Adrenal gland (tissue), 9 donors: ENCODE measurements at regions not wholly inside any gene's neighbourhood (a gene's known extent, or its start where the extent isn't known, plus 50 kb on each side); places are given as distances from the start of the nearest gene placed in this dataset.

Experiments used
- DNase-seq, 7 donors: peaks; one replicate each; pipeline ENCODE4 v3.0.0-alpha.2; 2019 to 2020
- H3K27ac ChIP-seq, 5 donors: fragments of 200-600 bp; sonication (generic) in 4 of 5; 1 replicate in 3 of 5; 2 replicates in 2 of 5; pipeline versions ENCODE4 v1.5.1 to v1.8.0; 2016 to 2020; ENCODE audit warnings: mild to moderate bottlenecking in 1 of 5
- H3K27me3 ChIP-seq: fragments of 200-600 bp; 2 replicates; pipeline ENCODE4 v1.8.0; 2021
- H3K36me3 ChIP-seq, 2 donors: fragments of 200-600 bp; replicated peaks in 1 of 2; 1 replicate in 1 of 2; 2 replicates in 1 of 2; pipeline versions ENCODE4 v1.5.1 to v1.8.0; 2018 to 2022
- H3K4me1 ChIP-seq, 2 donors: fragments of 200-600 bp; replicated peaks in 1 of 2; 1 replicate in 1 of 2; 2 replicates in 1 of 2; pipeline versions ENCODE4 v1.5.1 to v1.8.0; 2018 to 2021
- H3K4me3 ChIP-seq, 4 donors: fragments of 200-600 bp; sonication (generic) in 3 of 4; one replicate each; pipeline ENCODE4 v1.5.1; 2016 to 2018
- H3K9me3 ChIP-seq, 3 donors: fragments of 200-600 bp; sonication (generic) in 1 of 3; replicated peaks in 1 of 3; 1 replicate in 2 of 3; 2 replicates in 1 of 3; pipeline versions ENCODE4 v1.5.1 to v1.8.0; 2016 to 2021
- CTCF ChIP-seq, 6 experiments: fragments of 450-650 bp in 4 of 6; fragments of 200-600 bp in 2 of 6; sonication (generic) in 1 of 6; IDR thresholded peaks; 1 replicate in 5 of 6; 2 replicates in 1 of 6; pipeline versions ENCODE4 v1.5.1 to v1.8.0; 2016 to 2021; ENCODE audit warnings: antibody characterized with exemption in 6 of 6, mild to moderate bottlenecking in 2 of 6, moderate library complexity in 1 of 6
- POLR2A ChIP-seq, 2 donors: fragments of 450-650 bp; IDR thresholded peaks; one replicate each; pipeline ENCODE4 v1.6.1; 2017; ENCODE audit warnings: antibody characterized with exemption in 2 of 2, mild to moderate bottlenecking in 2 of 2, moderate library complexity in 1 of 2
- WGBS, 4 donors: extraction: QIAGEN DNeasy Blood & Tissue Kit in 2 of 4; methylation state at CpG; one replicate each; pipeline versions ENCODE4 v1.1.5 to v1.1.7; 2013 to 2017; 5-methylcytosine and 5-hydroxymethylcytosine counted together
- intact Hi-C, 2 donors: fragments of 100-400 bp; cut with DNase I; formaldehyde crosslinking; loops; one replicate each; pipeline versions ENCODE4 v1.14.1 to v1.15.0; 2022 to 2023
- donor health status: healthy with polysubstance abuse.
- donor health status: Bipolar disorder and iron deficiency.
- donor health status: DM: yes; HTN: yes; CAD: no.
- donor health status: DM: no; HTN: no; CAD: no.
- donor health status: DM: no; HTN: no; CAD: no.

- TF ChIP-seq CTCF (IDR thresholded peaks at IDR 0.05): no peak
- TF ChIP-seq POLR2A (IDR thresholded peaks at IDR 0.05): no peak
- no peaks in the 10 kb centered on the region for H3K9me3 ChIP-seq
- intact Hi-C loops: no loop called here
- DNase-seq: no peak
- no peaks in the 10 kb centered on the region for H3K36me3 ChIP-seq
- 93 to 97% (median 95%) methylated on average over 3 of the region's 3 CpGs for WGBS, 4 donors
- no peak overlapping the region for H3K4me3 ChIP-seq
- H3K27ac ChIP-seq: no peak overlapping the region
- no peaks in the 10 kb centered on the region for H3K4me1 ChIP-seq
- H3K27me3 ChIP-seq: no peaks in the 10 kb centered on the region
These were observed 57.8 kb upstream of the SPRED2 start for GRCh38 chr2:65490222-65490621.

GRCh38 chr2:65489269-65489668 is 56.9 kb upstream of the SPRED2 start:
- H3K4me1 ChIP-seq: no peaks in the 10 kb centered on the region
- intact Hi-C loops: no loop called here
- WGBS, 4 donors: 67 to 77% (median 72%) methylated on average over 4 to 5 of the region's 5 CpGs
- TF ChIP-seq POLR2A (IDR thresholded peaks at IDR 0.05) (no peak), CTCF (IDR thresholded peaks at IDR 0.05) (no peak)
- H3K27ac ChIP-seq: no peak overlapping the region
- DNase-seq: no peak
- H3K36me3 ChIP-seq: no peaks in the 10 kb centered on the region
- H3K9me3 ChIP-seq: no peaks in the 10 kb centered on the region
- no peak overlapping the region for H3K4me3 ChIP-seq
- H3K27me3 ChIP-seq: no peaks in the 10 kb centered on the region

DNA sequence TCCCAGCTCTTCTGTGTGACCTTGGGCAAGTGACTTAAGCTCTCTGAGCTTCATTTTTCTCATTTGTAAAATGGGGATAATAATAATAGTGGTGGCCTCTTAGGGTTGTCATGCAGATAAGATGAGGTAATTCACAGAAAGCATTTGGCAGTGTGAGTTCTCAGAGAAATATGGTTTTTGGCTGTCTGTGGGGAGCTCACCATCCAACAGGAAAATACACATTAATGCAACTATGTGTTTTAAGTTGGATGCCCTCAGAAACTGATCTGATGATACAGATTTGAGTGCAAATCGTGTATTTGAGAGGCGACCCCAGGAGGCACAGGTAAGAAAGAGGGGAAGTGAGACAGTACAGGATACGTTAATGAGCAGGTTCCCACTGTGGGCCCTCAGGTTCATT is 56.1 kb upstream of the SPRED2 start:
- Histone ChIP-seq H3K9me3 (no peaks in the 10 kb centered on the region), H3K36me3 (no peaks in the 10 kb centered on the region), H3K4me3 (no peak overlapping the region), H3K27me3 (no peaks in the 10 kb centered on the region), H3K4me1 (no peaks in the 10 kb centered on the region), H3K27ac (no peak overlapping the region)
- 87 to 94% (median 91%) methylated on average over 3 of the region's 3 CpGs for WGBS, 4 donors
- intact Hi-C loops: no loop called here
- no peak for DNase-seq
- TF ChIP-seq POLR2A (IDR thresholded peaks at IDR 0.05) (no peak), CTCF (IDR thresholded peaks at IDR 0.05) (no peak)

GRCh38 chr2:65487404-65487803 is 55.0 kb upstream of the SPRED2 start:
- Histone ChIP-seq H3K27me3 (no peaks in the 10 kb centered on the region), H3K4me3 (no peak overlapping the region), H3K36me3 (no peaks in the 10 kb centered on the region), H3K9me3 (no peaks in the 10 kb centered on the region), H3K4me1 (no peaks in the 10 kb centered on the region), H3K27ac (no peak overlapping the region)
- WGBS, 4 donors: 86 to 87% (median 86%) methylated on average over 5 of the region's 5 CpGs
- intact Hi-C loops: no loop called here
- no peak for DNase-seq
- no peak for TF ChIP-seq POLR2A (IDR thresholded peaks at IDR 0.05)
- no peak for TF ChIP-seq CTCF (IDR thresholded peaks at IDR 0.05)
